Esophagus mucosa (tissue), 1 donor: ENCODE measurements at regions not wholly inside any gene's neighbourhood (a gene's known extent, or its start where the extent isn't known, plus 50 kb on each side); places are given as distances from the start of the nearest gene placed in this dataset.

Experiments
- ATAC-seq: fragments of 200-7000 bp; cut with Tn5 transposase; one replicate; pipeline ENCODE4 v1.9.1; 2020
- donor health status: DM: yes; HTN: yes; CAD: no.

GRCh38 chr5:5716665-5717064 lies 294.2 kb downstream of the ICE1 start:
- no peak for ATAC-seq

- ATAC-seq = no peak
These were observed 289.1 kb downstream of the ICE1 start for GRCh38 chr5:5711592-5711991.

- no peak for ATAC-seq
These were observed 288.6 kb downstream of the ICE1 start for GRCh38 chr5:5711112-5711511.

- ATAC-seq = no peak
These were observed 288.0 kb downstream of the ICE1 start for GRCh38 chr5:5710471-5710870.

GRCh38 chr5:5708367-5708919 lies 286.0 kb downstream of the ICE1 start:
- ATAC-seq = no peak

GRCh38 chr5:5705010-5705409 lies 282.5 kb downstream of the ICE1 start:
- peak; percentile 72 for ATAC-seq

GRCh38 chr5:5704352-5704751 lies 281.9 kb downstream of the ICE1 start:
- no peak for ATAC-seq

GRCh38 chr5:5702934-5703333 lies 280.5 kb downstream of the ICE1 start:
- no peak for ATAC-seq

- no peak for ATAC-seq
These were observed 278.1 kb downstream of the ICE1 start for GRCh38 chr5:5700549-5700948.

- ATAC-seq = no peak
These were observed 276.6 kb downstream of the ICE1 start for GRCh38 chr5:5699062-5699461.

- ATAC-seq = no peak
These were observed 272.8 kb downstream of the ICE1 start for GRCh38 chr5:5695266-5695665.

GRCh38 chr5:5688925-5689310 lies 266.4 kb downstream of the ICE1 start:
- no peak for ATAC-seq

- no peak for ATAC-seq
These were observed 265.9 kb downstream of the ICE1 start for GRCh38 chr5:5688194-5688924.

GRCh38 chr5:5687113-5687512 lies 264.6 kb downstream of the ICE1 start:
- no peak for ATAC-seq

GRCh38 chr5:5686356-5686755 lies 263.9 kb downstream of the ICE1 start:
- ATAC-seq = no peak

GRCh38 chr5:5685737-5686136 lies 263.3 kb downstream of the ICE1 start:
- ATAC-seq = no peak

- no peak for ATAC-seq
These were observed 260.7 kb downstream of the ICE1 start for GRCh38 chr5:5683174-5683573.

GRCh38 chr5:5678909-5679308 lies 256.4 kb downstream of the ICE1 start:
- no peak for ATAC-seq

- ATAC-seq = no peak
These were observed 255.3 kb downstream of the ICE1 start for GRCh38 chr5:5677738-5678137.

GRCh38 chr5:5676218-5676617 lies 253.7 kb downstream of the ICE1 start:
- no peak for ATAC-seq

GRCh38 chr5:5675511-5675910 lies 253.0 kb downstream of the ICE1 start:
- ATAC-seq = no peak

- ATAC-seq = no peak
These were observed 249.3 kb downstream of the ICE1 start for GRCh38 chr5:5671823-5672222.

GRCh38 chr5:5667136-5667554 lies 244.7 kb downstream of the ICE1 start:
- ATAC-seq = peak; percentile 31

GRCh38 chr5:5666369-5666768 lies 243.9 kb downstream of the ICE1 start:
- ATAC-seq = no peak

- no peak for ATAC-seq
These were observed 243.5 kb downstream of the ICE1 start for GRCh38 chr5:5666076-5666365.
